BJ (cell line): ENCODE measurements at regions not wholly inside any gene's neighbourhood (a gene's known extent, or its start where the extent isn't known, plus 50 kb on each side); places are given as distances from the start of the nearest gene placed in this dataset.

Experiments
- CTCF ChIA-PET: fragments of 350-600 bp; formaldehyde crosslinking; extraction: SDS; loops from one replicate; lab custom pipeline; 2021; ENCODE audit warnings: antibody characterized with exemption, inconsistent platforms; lab: Yijun Ruan, JAX
- POLR2A ChIA-PET: fragments of 300-600 bp; sonication (Branson Sonifier 250); formaldehyde crosslinking; extraction: SDS; loops from one replicate; lab custom pipeline; 2021; ENCODE audit warnings: antibody characterized with exemption; lab: Charles Lee
- DNase-seq: peaks from one replicate; pipeline ENCODE4 v3.0.0-alpha.2; 2011; ENCODE audit warnings: low read depth
- H3K27me3 ChIP-seq: 2 replicates; pipeline ENCODE4 v1.6.0; 2011; ENCODE audit warnings: low read length; ENCODE audit not compliant: control insufficient read depth, insufficient read depth
- H3K36me3 ChIP-seq: 2 replicates; pipeline ENCODE4 v1.5.1; 2011; ENCODE audit warnings: low read length; ENCODE audit not compliant: control insufficient read depth, insufficient read depth
- H3K4me3 ChIP-seq: 2 replicates; pipeline ENCODE4 v1.5.1; 2011; ENCODE audit warnings: low read depth, mild to moderate bottlenecking, control low read depth, low read length
- TF ChIP-seq, protein P1 (sequence below): IDR thresholded peaks from 2 replicates; pipeline ENCODE4 v1.5.1; 2011; ENCODE audit warnings: low read depth, mild to moderate bottlenecking, control low read depth, inconsistent platforms, low read length, moderate library complexity; ENCODE audit not compliant: insufficient read depth

DNA sequence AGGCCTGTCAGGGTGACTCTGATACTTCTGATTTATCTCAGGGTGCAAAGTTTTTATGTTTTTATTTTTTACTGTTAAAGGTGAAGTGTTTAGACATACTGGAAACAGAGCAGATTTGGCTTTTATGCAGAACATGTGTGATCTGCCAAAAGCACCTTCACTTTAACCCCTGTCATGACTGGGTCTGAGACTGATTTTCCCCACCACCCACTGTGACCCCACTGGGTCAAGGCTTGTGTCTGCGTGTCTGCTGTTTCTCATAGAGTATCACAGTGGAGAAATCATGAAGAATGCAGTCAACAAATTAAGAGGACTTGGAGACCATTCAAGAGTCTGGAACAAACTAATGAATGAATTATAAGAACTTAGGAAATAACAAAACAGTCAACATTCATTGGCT, 131.2 kb downstream of the SPTSSA start:
- TF ChIP-seq, protein P1, sequence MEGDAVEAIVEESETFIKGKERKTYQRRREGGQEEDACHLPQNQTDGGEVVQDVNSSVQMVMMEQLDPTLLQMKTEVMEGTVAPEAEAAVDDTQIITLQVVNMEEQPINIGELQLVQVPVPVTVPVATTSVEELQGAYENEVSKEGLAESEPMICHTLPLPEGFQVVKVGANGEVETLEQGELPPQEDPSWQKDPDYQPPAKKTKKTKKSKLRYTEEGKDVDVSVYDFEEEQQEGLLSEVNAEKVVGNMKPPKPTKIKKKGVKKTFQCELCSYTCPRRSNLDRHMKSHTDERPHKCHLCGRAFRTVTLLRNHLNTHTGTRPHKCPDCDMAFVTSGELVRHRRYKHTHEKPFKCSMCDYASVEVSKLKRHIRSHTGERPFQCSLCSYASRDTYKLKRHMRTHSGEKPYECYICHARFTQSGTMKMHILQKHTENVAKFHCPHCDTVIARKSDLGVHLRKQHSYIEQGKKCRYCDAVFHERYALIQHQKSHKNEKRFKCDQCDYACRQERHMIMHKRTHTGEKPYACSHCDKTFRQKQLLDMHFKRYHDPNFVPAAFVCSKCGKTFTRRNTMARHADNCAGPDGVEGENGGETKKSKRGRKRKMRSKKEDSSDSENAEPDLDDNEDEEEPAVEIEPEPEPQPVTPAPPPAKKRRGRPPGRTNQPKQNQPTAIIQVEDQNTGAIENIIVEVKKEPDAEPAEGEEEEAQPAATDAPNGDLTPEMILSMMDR: no peak
- ChIA-PET CTCF (interaction anchor here (0.8 to 2.7 kb wide), 11 partner anchors 8 to 526 kb away, joined by 3 to 15 read pairs (median 6); no protein-coding TSS in a partner anchor), POLR2A (no interaction called here)

DNA sequence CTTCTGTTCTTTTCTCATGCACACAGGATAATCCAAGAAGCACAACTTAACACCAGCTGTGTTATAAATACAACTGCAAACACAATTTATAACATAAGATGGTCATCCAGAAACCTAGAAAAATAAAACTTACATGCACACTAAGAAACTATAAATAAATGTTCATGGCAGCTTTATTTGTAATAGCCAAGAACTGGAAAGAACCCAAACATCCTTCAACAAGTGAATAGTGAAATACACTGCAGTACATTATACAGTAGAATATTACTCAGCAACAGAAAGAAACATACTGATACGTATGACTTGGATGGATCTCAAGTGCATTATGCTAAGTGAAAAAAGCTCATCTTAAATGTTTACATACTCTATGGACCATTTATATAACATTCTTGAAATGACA, 132.7 kb downstream of the SPTSSA start:
- CTCF ChIA-PET: interaction anchor here (0.9 to 1.6 kb wide), 4 partner anchors 11 to 491 kb away, joined by 3 to 7 read pairs (median 4); no protein-coding TSS in a partner anchor

More for the DNA sequence above, 131.2 kb downstream of the SPTSSA start:
- no peak overlapping the region for H3K4me3 ChIP-seq
- H3K27me3 ChIP-seq: peaks cover 2% of the 10 kb centered on the region; the same call in 1 of the 2 replicates
- no peaks in the 10 kb centered on the region for H3K36me3 ChIP-seq
- no peak for DNase-seq

DNA sequence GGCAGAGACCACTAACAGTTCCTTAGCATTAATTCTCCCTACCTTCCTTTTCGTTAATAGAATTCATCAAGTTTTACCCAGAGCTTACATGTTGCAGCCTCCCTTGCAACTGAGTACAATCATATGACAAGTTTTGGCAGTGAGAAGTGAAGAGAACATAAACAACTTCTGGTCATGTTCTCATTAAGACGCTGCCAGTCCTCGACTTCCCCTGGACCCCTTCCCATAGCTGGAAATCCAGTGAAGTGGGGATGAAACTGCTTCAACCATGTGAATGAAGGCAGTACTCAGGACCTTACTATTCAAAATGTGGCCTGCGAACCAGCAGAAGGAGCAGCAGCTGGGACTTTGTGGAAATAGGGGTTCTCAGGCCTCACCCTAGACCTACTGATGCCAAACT, 133.9 kb downstream of the SPTSSA start:
- CTCF ChIA-PET: interaction anchor here (0.8 to 1.6 kb wide), 5 partner anchors 10 to 1094 kb away, joined by 3 to 7 read pairs (median 3); no protein-coding TSS in a partner anchor
- POLR2A ChIA-PET: no interaction called here
- TF ChIP-seq, protein P1: no peak
- no peak for DNase-seq
- peaks cover 2% of the 10 kb centered on the region; the same call in 1 of the 2 replicates for H3K27me3 ChIP-seq
- no peak overlapping the region for H3K4me3 ChIP-seq
- no peaks in the 10 kb centered on the region for H3K36me3 ChIP-seq

More for the DNA sequence above, 132.7 kb downstream of the SPTSSA start:
- TF ChIP-seq, protein P1: no peak
- peaks cover 2% of the 10 kb centered on the region; the same call in 1 of the 2 replicates for H3K27me3 ChIP-seq
- DNase-seq: no peak
- H3K4me3 ChIP-seq: no peak overlapping the region
- POLR2A ChIA-PET: no interaction called here
- H3K36me3 ChIP-seq: no peaks in the 10 kb centered on the region

DNA sequence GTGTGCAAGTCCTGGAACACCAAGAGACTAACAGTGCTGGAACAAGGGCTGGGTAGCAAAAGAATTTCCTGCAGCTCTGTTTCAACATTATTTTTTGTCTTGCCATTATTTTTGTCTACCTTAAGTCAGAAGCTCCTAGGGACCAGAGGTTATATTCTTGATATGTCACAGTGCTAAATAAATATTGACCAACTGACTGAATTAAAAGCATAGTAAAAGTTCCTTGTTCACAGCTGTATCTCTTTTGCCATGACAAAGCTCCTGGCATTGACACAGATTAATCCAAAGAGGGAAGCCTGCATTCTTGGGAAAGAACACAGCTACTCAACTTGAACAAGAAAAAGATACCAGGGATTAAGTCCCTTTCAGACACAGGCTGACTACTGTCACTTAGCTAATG, 136.5 kb downstream of the SPTSSA start:
- Histone ChIP-seq H3K27me3 (peaks cover 2% of the 10 kb centered on the region; the same call in 1 of the 2 replicates), H3K4me3 (no peak overlapping the region), H3K36me3 (no peaks in the 10 kb centered on the region)
- POLR2A ChIA-PET: no interaction called here
- CTCF ChIA-PET: interaction anchor here (0.5 to 2.7 kb wide), 10 partner anchors 22 to 487 kb away, joined by 3 to 6 read pairs (median 4); no protein-coding TSS in a partner anchor
- DNase-seq: no peak
- TF ChIP-seq, protein P1: no peak

DNA sequence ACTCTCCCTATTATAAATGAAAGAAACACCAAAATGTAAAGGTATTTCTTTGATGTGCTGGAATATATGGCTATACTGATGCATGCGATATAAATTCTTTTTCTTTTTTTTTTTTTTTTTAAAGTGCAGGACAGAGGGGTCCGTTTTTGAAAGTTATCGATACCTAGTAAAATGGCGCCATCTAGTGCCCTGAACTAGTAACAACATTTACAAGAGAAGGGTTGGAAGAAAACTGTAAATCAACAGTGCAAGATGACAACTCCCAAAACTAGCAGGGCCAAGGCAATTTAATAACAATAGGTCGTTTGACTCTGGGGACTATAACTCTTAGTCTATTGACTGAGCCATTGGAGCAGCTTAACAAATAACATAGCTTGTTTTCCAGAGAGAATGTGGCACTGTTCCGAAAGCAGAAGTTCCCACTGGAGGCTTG, 137.7 kb downstream of the SPTSSA start:
- H3K4me3 ChIP-seq: no peak overlapping the region
- TF ChIP-seq, protein P1: peak; percentile 66
- POLR2A ChIA-PET: no interaction called here
- no peaks in the 10 kb centered on the region for H3K36me3 ChIP-seq
- DNase-seq: no peak
- H3K27me3 ChIP-seq: peaks cover 2% of the 10 kb centered on the region; the same call in 1 of the 2 replicates
- CTCF ChIA-PET: interaction anchor here (0.7 to 2.7 kb wide), 15 partner anchors 12 to 486 kb away, joined by 3 to 9 read pairs (median 4); no protein-coding TSS in a partner anchor
